Keratinocyte (primary cell): ENCODE measurements at regions not wholly inside any gene's neighbourhood (a gene's known extent, or its start where the extent isn't known, plus 50 kb on each side); places are given as distances from the start of the nearest gene placed in this dataset.

Experiments
- DNase-seq: peaks from one replicate; pipeline ENCODE4 v3.0.0-alpha.2; 2011; ENCODE audit warnings: low read depth, missing footprints, low spot score
- FAIRE-seq: peaks from 2 replicates; lab custom pipeline; 2011; peaks lifted over from hg19 to GRCh38; lab: Jason Lieb, UNC
- H2AFZ ChIP-seq: 2 replicates; pipeline ENCODE4 v1.6.0; 2012; ENCODE audit warnings: low read length, control low read depth, inconsistent platforms; ENCODE audit not compliant: control insufficient read depth
- H3K27ac ChIP-seq: 2 replicates; pipeline ENCODE4 v1.5.1; 2011; ENCODE audit warnings: low read length; ENCODE audit not compliant: control insufficient read depth, insufficient read depth
- H3K27me3 ChIP-seq: 3 replicates; pipeline ENCODE4 v1.6.0; 2011; ENCODE audit warnings: low read length; ENCODE audit not compliant: control insufficient read depth, insufficient read depth; ENCODE audit errors: extremely low read depth
- H3K36me3 ChIP-seq, 2 experiments: 2 replicates in 1 of 2; 3 replicates in 1 of 2; pipeline ENCODE4 v1.5.1; 2011; ENCODE audit warnings: low read length in 2 of 2, mild to moderate bottlenecking in 1 of 2; ENCODE audit not compliant: control insufficient read depth in 2 of 2, insufficient read depth in 2 of 2; ENCODE audit errors: extremely low read depth in 1 of 2
- H3K4me1 ChIP-seq: 3 replicates; pipeline ENCODE4 v1.5.1; 2011; ENCODE audit warnings: low read length; ENCODE audit not compliant: control insufficient read depth, insufficient read depth; ENCODE audit errors: extremely low read depth
- H3K4me2 ChIP-seq: 3 replicates; pipeline ENCODE4 v1.6.0; 2011; ENCODE audit warnings: low read depth, low read length; ENCODE audit not compliant: control insufficient read depth, insufficient read depth; ENCODE audit errors: extremely low read depth
- H3K4me3 ChIP-seq, 3 experiments: fragments of 200-600 bp in 1 of 3; sonication (generic) in 1 of 3; 2 replicates in 2 of 3; 3 replicates in 1 of 3; pipeline ENCODE4 v1.5.1; 2011 to 2016; ENCODE audit warnings: low read length in 3 of 3, mild to moderate bottlenecking in 3 of 3, control low read depth in 2 of 3, inconsistent platforms in 1 of 3, low read depth in 1 of 3, mixed read lengths in 1 of 3, mixed run types in 1 of 3, moderate library complexity in 1 of 3; ENCODE audit not compliant: control insufficient read depth in 2 of 3, insufficient read depth in 2 of 3; ENCODE audit errors: extremely low read depth in 1 of 3
- H3K79me2 ChIP-seq: 2 replicates; pipeline ENCODE4 v1.6.0; 2012; ENCODE audit warnings: low read length; ENCODE audit not compliant: control insufficient read depth, insufficient read depth
- H3K9ac ChIP-seq: 3 replicates; pipeline ENCODE4 v1.6.0; 2011; ENCODE audit warnings: low read length; ENCODE audit not compliant: control insufficient read depth, insufficient read depth; ENCODE audit errors: extremely low read depth
- H3K9me1 ChIP-seq: 3 replicates; pipeline ENCODE4 v1.6.0; 2011; ENCODE audit warnings: low read length; ENCODE audit not compliant: control insufficient read depth, insufficient read depth; ENCODE audit errors: extremely low read depth
- H3K9me3 ChIP-seq: 2 replicates; pipeline ENCODE4 v1.5.1; 2012; ENCODE audit warnings: low read depth, low read length; ENCODE audit not compliant: control insufficient read depth
- H4K20me1 ChIP-seq: 3 replicates; pipeline ENCODE4 v1.6.0; 2011; ENCODE audit warnings: low read length; ENCODE audit not compliant: control insufficient read depth, insufficient read depth; ENCODE audit errors: extremely low read depth
- CTCF ChIP-seq, 3 experiments: IDR thresholded peaks in 1 of 3; conservative IDR thresholded peaks in 1 of 3; optimal IDR thresholded peaks in 1 of 3; 2 replicates in 2 of 3; 3 replicates in 1 of 3; pipeline versions ENCODE3 to v1.5.1; 2011; ENCODE audit warnings: low read length in 3 of 3, mild to moderate bottlenecking in 3 of 3, moderate library complexity in 2 of 3, control low read depth in 1 of 3, inconsistent platforms in 1 of 3; ENCODE audit not compliant: insufficient read depth in 2 of 3; ENCODE audit errors: extremely low read depth in 1 of 3
- EZH2 ChIP-seq: IDR thresholded peaks from one replicate; pipeline ENCODE4 v1.6.1; 2012; ENCODE audit warnings: inconsistent platforms, mild to moderate bottlenecking, low read length, moderate library complexity
- dilution Hi-C: fragments of 300-500 bp; cut with MboI; formaldehyde crosslinking; loops from one replicate; pipeline ENCODE4 v1.7.0; 2020; ENCODE audit warnings: low sequenced_read_pairs; ENCODE audit not compliant: extremely low pct_ligation_motif_present

- FAIRE-seq (no peak), DNase-seq (no peak)
- no peaks in the 10 kb centered on the region for H3K9me1 ChIP-seq
- no peaks in the 10 kb centered on the region for H3K27me3 ChIP-seq
- no peaks in the 10 kb centered on the region for H3K36me3 ChIP-seq
- H3K9me3 ChIP-seq = no peaks in the 10 kb centered on the region
- no peak overlapping the region for H2AFZ ChIP-seq
- no peaks in the 10 kb centered on the region for H4K20me1 ChIP-seq
- peaks cover 30% of the 10 kb centered on the region for H3K4me1 ChIP-seq
- no peaks in the 10 kb centered on the region for H3K79me2 ChIP-seq
- dilution Hi-C loops = no loop called here
- H3K4me2 ChIP-seq = no peak overlapping the region
- H3K9ac ChIP-seq = no peak overlapping the region
- no peak overlapping the region for H3K27ac ChIP-seq
- no peak for TF ChIP-seq CTCF (optimal IDR thresholded peaks at IDR 0.05 in 1 of 3, IDR thresholded peaks at IDR 0.05 in 1 of 3, conservative IDR thresholded peaks at IDR 0.05 in 1 of 3; ENCODE audit: extremely low read depth in 1 of 3, insufficient read depth in 2 of 3, low read length in 3 of 3)
- no peak overlapping the region for H3K4me3 ChIP-seq
Observed at GRCh38 chr2:64875368-64875767, 113.8 kb upstream of the SLC1A4 start.

GRCh38 chr2:64876137-64876647 lies 113.0 kb upstream of the SLC1A4 start:
- peaks cover 30% of the 10 kb centered on the region for H3K4me1 ChIP-seq
- TF ChIP-seq CTCF (optimal IDR thresholded peaks at IDR 0.05 in 1 of 3, IDR thresholded peaks at IDR 0.05 in 1 of 3, conservative IDR thresholded peaks at IDR 0.05 in 1 of 3; ENCODE audit: extremely low read depth in 1 of 3, insufficient read depth in 2 of 3, low read length in 3 of 3) (no peak), EZH2 (no peak)
- no peaks in the 10 kb centered on the region for H4K20me1 ChIP-seq
- peak overlapping the region; percentile 36 for H3K9ac ChIP-seq
- peak overlapping the region; percentile 54 for H3K27ac ChIP-seq
- peak overlapping the region; percentile 23 for H2AFZ ChIP-seq
- FAIRE-seq = peak; percentile 94
- no peaks in the 10 kb centered on the region for H3K9me3 ChIP-seq
- no peaks in the 10 kb centered on the region for H3K79me2 ChIP-seq
- no peak overlapping the region for H3K4me3 ChIP-seq
- peak overlapping the region; percentile 72 for H3K4me2 ChIP-seq
- dilution Hi-C loops = no loop called here
- peak; percentile 66 for DNase-seq
- H3K9me1 ChIP-seq = no peaks in the 10 kb centered on the region
- no peaks in the 10 kb centered on the region for H3K36me3 ChIP-seq
- no peaks in the 10 kb centered on the region for H3K27me3 ChIP-seq
